CD4-positive, alpha-beta T cell treated with Interleukin-4 for 4 hours (primary cell): ENCODE measurements at regions not wholly inside any gene's neighbourhood (a gene's known extent, or its start where the extent isn't known, plus 50 kb on each side); places are given as distances from the start of the nearest gene placed in this dataset.

Source experiments
- DNase-seq: peaks from one replicate; pipeline ENCODE4 v3.0.0-alpha.2; 2020

GRCh38 chr2:129139380-129139779, 820.7 kb upstream of the HS6ST1 start:
- DNase-seq = no peak

GRCh38 chr2:129142465-129142864, 823.8 kb upstream of the HS6ST1 start:
- DNase-seq = no peak

- no peak for DNase-seq
These were observed 825.6 kb upstream of the HS6ST1 start for GRCh38 chr2:129144082-129144791.

GRCh38 chr2:129152514-129152913, 827.0 kb upstream of the RAB6C start:
- DNase-seq = no peak

- DNase-seq = no peak
These were observed 818.6 kb upstream of the RAB6C start for GRCh38 chr2:129160879-129161278.

- no peak for DNase-seq
These were observed 815.1 kb upstream of the RAB6C start for GRCh38 chr2:129164220-129164949.

- DNase-seq = no peak
These were observed 814.5 kb upstream of the RAB6C start for GRCh38 chr2:129165006-129165405.

- no peak for DNase-seq
These were observed 812.0 kb upstream of the RAB6C start for GRCh38 chr2:129167456-129167855.

GRCh38 chr2:129170570-129170969, 808.9 kb upstream of the RAB6C start:
- no peak for DNase-seq

- DNase-seq = no peak
These were observed 805.3 kb upstream of the RAB6C start for GRCh38 chr2:129174143-129174542.

GRCh38 chr2:129175051-129175450, 804.4 kb upstream of the RAB6C start:
- no peak for DNase-seq

- no peak for DNase-seq
These were observed 803.1 kb upstream of the RAB6C start for GRCh38 chr2:129176375-129176774.

- DNase-seq = no peak
These were observed 801.1 kb upstream of the RAB6C start for GRCh38 chr2:129178356-129178755.

GRCh38 chr2:129179199-129179598, 800.3 kb upstream of the RAB6C start:
- DNase-seq = no peak

GRCh38 chr2:129180124-129180716, 799.2 kb upstream of the RAB6C start:
- DNase-seq = no peak

- DNase-seq = no peak
These were observed 798.0 kb upstream of the RAB6C start for GRCh38 chr2:129181433-129181832.

- no peak for DNase-seq
These were observed 797.5 kb upstream of the RAB6C start for GRCh38 chr2:129181963-129182362.

- no peak for DNase-seq
These were observed 792.1 kb upstream of the RAB6C start for GRCh38 chr2:129187343-129187742.

GRCh38 chr2:129188451-129188850, 791.0 kb upstream of the RAB6C start:
- no peak for DNase-seq

GRCh38 chr2:129189617-129190319, 789.7 kb upstream of the RAB6C start:
- DNase-seq = no peak

GRCh38 chr2:129190494-129190893, 789.0 kb upstream of the RAB6C start:
- DNase-seq = no peak

GRCh38 chr2:129191530-129191929, 787.9 kb upstream of the RAB6C start:
- no peak for DNase-seq

- DNase-seq = no peak
These were observed 787.3 kb upstream of the RAB6C start for GRCh38 chr2:129192117-129192516.

- DNase-seq = no peak
These were observed 786.6 kb upstream of the RAB6C start for GRCh38 chr2:129192841-129193253.
